Erythroblast (primary cell): ENCODE measurements at regions not wholly inside any gene's neighbourhood (a gene's known extent, or its start where the extent isn't known, plus 50 kb on each side); places are given as distances from the start of the nearest gene placed in this dataset.

ENCODE experiments used
- GATA1 ChIP-seq: IDR thresholded peaks from 2 replicates; pipeline ENCODE4 v1.6.1; 2011; ENCODE audit warnings: low read depth, mild to moderate bottlenecking, control low read depth, low read length, moderate library complexity
- POLR2A ChIP-seq: IDR thresholded peaks from 2 replicates; pipeline ENCODE4 v1.6.1; 2011; ENCODE audit warnings: mild to moderate bottlenecking, low read length

GRCh38 chr11:44451706-44452105, 113.8 kb upstream of the CD82 start:
- TF ChIP-seq POLR2A (no peak), GATA1 (no peak)
